Stimulated activated CD4-positive, alpha-beta T cell treated with anti-CD3 and anti-CD28 coated beads, Interleukin-12 subunit alpha, Interleukin-12 subunit beta, amount 100 ng/mL, for 4 hours (primary cell): ENCODE measurements at regions not wholly inside any gene's neighbourhood (a gene's known extent, or its start where the extent isn't known, plus 50 kb on each side); places are given as distances from the start of the nearest gene placed in this dataset.

ENCODE experiments used
- DNase-seq: peaks from one replicate; pipeline ENCODE4 v3.0.0-alpha.2; 2020

- no peak for DNase-seq
Measured at GRCh38 chr3:116849261-116849688, 139.7 kb downstream of the TUSC7 start.

GRCh38 chr3:116852803-116853202 lies 143.2 kb downstream of the TUSC7 start:
- no peak for DNase-seq

GRCh38 chr3:116863270-116863770 lies 153.7 kb downstream of the TUSC7 start:
- no peak for DNase-seq

- DNase-seq: no peak
Measured at GRCh38 chr3:116863822-116864589, 154.4 kb downstream of the TUSC7 start.

GRCh38 chr3:116864590-116864927 lies 155.0 kb downstream of the TUSC7 start:
- no peak for DNase-seq

GRCh38 chr3:116870379-116870778 lies 160.8 kb downstream of the TUSC7 start:
- DNase-seq: no peak

GRCh38 chr3:116871905-116872304 lies 162.3 kb downstream of the TUSC7 start:
- DNase-seq: no peak

- no peak for DNase-seq
Measured at GRCh38 chr3:116872688-116873087, 163.1 kb downstream of the TUSC7 start.

GRCh38 chr3:116873142-116873541 lies 163.6 kb downstream of the TUSC7 start:
- DNase-seq: no peak

GRCh38 chr3:116877968-116878367 lies 168.4 kb downstream of the TUSC7 start:
- DNase-seq: no peak

GRCh38 chr3:116886202-116886893 lies 176.8 kb downstream of the TUSC7 start:
- DNase-seq: no peak

- no peak for DNase-seq
Measured at GRCh38 chr3:116896116-116896515, 186.5 kb downstream of the TUSC7 start.

- no peak for DNase-seq
Measured at GRCh38 chr3:116897382-116897781, 187.8 kb downstream of the TUSC7 start.

GRCh38 chr3:116899253-116899652 lies 189.7 kb downstream of the TUSC7 start:
- no peak for DNase-seq

- DNase-seq: no peak
Measured at GRCh38 chr3:116905334-116905733, 195.8 kb downstream of the TUSC7 start.

GRCh38 chr3:116905794-116906193 lies 196.2 kb downstream of the TUSC7 start:
- DNase-seq: no peak

GRCh38 chr3:116912116-116912515 lies 202.5 kb downstream of the TUSC7 start:
- no peak for DNase-seq

- no peak for DNase-seq
Measured at GRCh38 chr3:116914004-116914403, 204.4 kb downstream of the TUSC7 start.

GRCh38 chr3:116916836-116917235 lies 207.3 kb downstream of the TUSC7 start:
- DNase-seq: no peak

- DNase-seq: no peak
Measured at GRCh38 chr3:116920826-116921610, 211.4 kb downstream of the TUSC7 start.

- DNase-seq: no peak
Measured at GRCh38 chr3:116927918-116928317, 218.3 kb downstream of the TUSC7 start.

GRCh38 chr3:116929505-116930222 lies 220.1 kb downstream of the TUSC7 start:
- DNase-seq: no peak

- DNase-seq: no peak
Measured at GRCh38 chr3:116930786-116931185, 221.2 kb downstream of the TUSC7 start.
